ENCODE measurements at regions not wholly inside any gene's neighbourhood (a gene's known extent, or its start where the extent isn't known, plus 50 kb on each side); places are given as distances from the start of the nearest gene placed in this dataset.

- TF ChIP-seq CTCF (IDR thresholded peaks at IDR 0.05) (no peak), EP300 (IDR thresholded peaks at IDR 0.05) (no peak)
Observed at GRCh38 chr4:143089291-143089690, 95.4 kb upstream of the USP38 start.
